Breast epithelium (tissue), 3 donors: ENCODE measurements at regions not wholly inside any gene's neighbourhood (a gene's known extent, or its start where the extent isn't known, plus 50 kb on each side); places are given as distances from the start of the nearest gene placed in this dataset.

Source experiments
- CTCF ChIP-seq, 3 donors: fragments of 450-650 bp; IDR thresholded peaks; one replicate each; pipeline ENCODE4 v1.5.1; 2016 to 2017; ENCODE audit warnings: antibody characterized with exemption in 3 of 3, mild to moderate bottlenecking in 3 of 3, moderate library complexity in 3 of 3
- POLR2A ChIP-seq: fragments of 450-650 bp; IDR thresholded peaks from one replicate; pipeline ENCODE4 v1.6.1; 2016; ENCODE audit warnings: antibody characterized with exemption, mild to moderate bottlenecking, moderate library complexity
- POLR2AphosphoS5 ChIP-seq, 3 donors: sonication (generic); formaldehyde crosslinking; IDR thresholded peaks; one replicate each; pipeline ENCODE4 v1.6.1; 2017; ENCODE audit warnings: antibody characterized with exemption in 3 of 3

- TF ChIP-seq CTCF (IDR thresholded peaks at IDR 0.05) (no peak), POLR2AphosphoS5 (IDR thresholded peaks at IDR 0.05) (no peak), POLR2A (no peak)
Observed at GRCh38 chr3:168878655-168879054, 782.9 kb upstream of the GOLIM4 start.
